PC-3 (cell line): ENCODE measurements at regions not wholly inside any gene's neighbourhood (a gene's known extent, or its start where the extent isn't known, plus 50 kb on each side); places are given as distances from the start of the nearest gene placed in this dataset.

Experiments used
- ATAC-seq: fragments of 200-7000 bp; cut with Tn5 transposase; 2 replicates; pipeline ENCODE4 v1.9.1; 2020; ENCODE audit warnings: mild to moderate bottlenecking, moderate library complexity
- BruUV-seq: library from RNA; stranded (reverse); fragments of 400-500 nt; replicated peaks from 2 replicates; lab custom pipeline; 2021; lab: Mats Ljungman, UMichigan
- CTCF ChIA-PET: fragments of 300-600 bp; sonication (Branson Sonifier 250); formaldehyde crosslinking; loops from one replicate; lab custom pipeline; 2022; ENCODE audit warnings: antibody characterized with exemption; lab: Charles Lee
- POLR2A ChIA-PET: fragments of 300-600 bp; sonication (Branson Sonifier 250); formaldehyde crosslinking; loops from one replicate; lab custom pipeline; 2022; ENCODE audit warnings: antibody characterized with exemption; ENCODE audit not compliant: unreplicated experiment; lab: Charles Lee
- DNase-seq: peaks from one replicate; pipeline ENCODE4 v3.0.0-alpha.2; 2015
- H2AFZ ChIP-seq: fragments of 300-600 bp; sonication (generic); 2 replicates; pipeline ENCODE4 v1.6.0; 2016; ENCODE audit warnings: antibody characterized with exemption, low read length
- H3F3A ChIP-seq: fragments of 300-600 bp; sonication (generic); one replicate; pipeline ENCODE4 v1.6.0; 2017; ENCODE audit warnings: antibody characterized with exemption, low read length, control low read depth, mild to moderate bottlenecking; ENCODE audit not compliant: unreplicated experiment
- H3K27ac ChIP-seq: fragments of 300-600 bp; sonication (generic); 2 replicates; pipeline ENCODE4 v1.5.1; 2016; ENCODE audit warnings: mild to moderate bottlenecking, low read length
- H3K27me3 ChIP-seq: fragments of 300-600 bp; sonication (generic); 2 replicates; pipeline ENCODE4 v1.6.1; 2016; ENCODE audit warnings: low read length, mixed read lengths
- H3K36me3 ChIP-seq: fragments of 300-600 bp; sonication (generic); 2 replicates; pipeline ENCODE4 v1.6.1; 2016; ENCODE audit warnings: low read depth, mixed run types, low read length, mixed read lengths
- H3K4me1 ChIP-seq: fragments of 300-600 bp; sonication (generic); 2 replicates; pipeline ENCODE4 v1.5.1; 2016; ENCODE audit warnings: low read length; ENCODE audit not compliant: insufficient read depth
- H3K4me2 ChIP-seq: fragments of 300-600 bp; sonication (generic); 2 replicates; pipeline ENCODE4 v1.6.0; 2016; ENCODE audit warnings: low read length
- H3K4me3 ChIP-seq: fragments of 300-600 bp; sonication (generic); 2 replicates; pipeline ENCODE4 v1.5.1; 2016; ENCODE audit warnings: mild to moderate bottlenecking, low read length, mixed read lengths
- H3K79me2 ChIP-seq: fragments of 300-600 bp; sonication (generic); 2 replicates; pipeline ENCODE4 v1.6.1; 2017; ENCODE audit warnings: low read length, mixed read lengths
- H3K9ac ChIP-seq: fragments of 300-600 bp; sonication (generic); 2 replicates; pipeline ENCODE4 v1.6.0; 2016; ENCODE audit warnings: mild to moderate bottlenecking, low read length
- H3K9me2 ChIP-seq: fragments of 300-600 bp; sonication (generic); replicated peaks from 2 replicates; pipeline ENCODE4 v1.6.1; 2016; ENCODE audit warnings: mixed run types, low read length, mixed read lengths
- H3K9me3 ChIP-seq: fragments of 300-600 bp; sonication (generic); 2 replicates; pipeline ENCODE4 v1.6.1; 2016; ENCODE audit warnings: low read length, mixed read lengths
- H4K20me1 ChIP-seq: fragments of 300-600 bp; sonication (generic); 2 replicates; pipeline ENCODE4 v1.6.1; 2016; ENCODE audit warnings: low read length, mixed read lengths
- CTCF ChIP-seq: fragments of 300-600 bp; sonication (generic); conservative IDR thresholded peaks from 2 replicates; pipeline ENCODE4 v1.5.1; 2017; ENCODE audit warnings: antibody characterized with exemption, low read depth, mild to moderate bottlenecking, low read length
- EZH2 ChIP-seq: fragments of 300-600 bp; sonication (generic); IDR thresholded peaks from one replicate; pipeline ENCODE4 v1.6.1; 2017; ENCODE audit warnings: antibody characterized with exemption, mild to moderate bottlenecking, low read length; ENCODE audit not compliant: unreplicated experiment
- EZH2phosphoT487 ChIP-seq: fragments of 300-600 bp; sonication (generic); IDR thresholded peaks from 2 replicates; pipeline ENCODE4 v1.6.1; 2018; ENCODE audit warnings: mild to moderate bottlenecking, antibody characterized with exemption, low read length, borderline replicate concordance
- intact Hi-C: fragments of 100-400 bp; cut with micrococcal nuclease; formaldehyde crosslinking; loops from 2 replicates; pipeline ENCODE4 v1.9.0; 2023

GRCh38 chr5:163574472-163575440 lies 69.3 kb downstream of the MAT2B start:
- Histone ChIP-seq H3K27me3 (peaks cover 32% of the 10 kb centered on the region; the same call in 1 of the 2 replicates), H3K27ac (no peak overlapping the region), H3K9ac (no peak overlapping the region), H2AFZ (no peak overlapping the region), H3F3A (no peaks in the 10 kb centered on the region), H3K4me1 (peaks cover 6% of the 10 kb centered on the region), H3K4me2 (no peak overlapping the region), H3K36me3 (no peaks in the 10 kb centered on the region), H3K4me3 (no peak overlapping the region), H4K20me1 (no peaks in the 10 kb centered on the region), H3K79me2 (no peaks in the 10 kb centered on the region), H3K9me3 (no peaks in the 10 kb centered on the region), H3K9me2 (no peaks in the 10 kb centered on the region)
- BruUV-seq, result no TSS peak
- ChIA-PET POLR2A (interaction anchor here (0.6 kb wide), 1 partner anchor 56 kb away, joined by 3 read pairs; no protein-coding TSS in a partner anchor), CTCF (no interaction called here)
- intact Hi-C loops, result no loop called here
- no peak for DNase-seq
- ATAC-seq, result no peak
- TF ChIP-seq EZH2phosphoT487, result no peak
- no peak for TF ChIP-seq CTCF
- no peak for TF ChIP-seq EZH2

GRCh38 chr5:163578652-163579051 lies 73.2 kb downstream of the MAT2B start:
- Histone ChIP-seq H4K20me1 (no peaks in the 10 kb centered on the region), H3F3A (no peaks in the 10 kb centered on the region), H3K9ac (no peak overlapping the region), H3K36me3 (no peaks in the 10 kb centered on the region), H3K4me3 (no peak overlapping the region), H3K9me3 (no peaks in the 10 kb centered on the region), H3K9me2 (no peaks in the 10 kb centered on the region), H3K4me1 (0 out of 2 replicates have a peak, but pooled peaks cover 4% of the 10 kb centered on the region), H3K79me2 (no peaks in the 10 kb centered on the region), H2AFZ (no peak overlapping the region), H3K4me2 (no peak overlapping the region), H3K27ac (no peak overlapping the region), H3K27me3 (peaks cover 25% of the 10 kb centered on the region; the same call in 1 of the 2 replicates)
- DNase-seq, result no peak
- no peak for TF ChIP-seq CTCF
- no peak for TF ChIP-seq EZH2phosphoT487
- no peak for TF ChIP-seq EZH2
- ChIA-PET POLR2A (no interaction called here), CTCF (interaction anchor here (0.6 kb wide), 1 partner anchor 13 kb away, joined by 3 read pairs; no protein-coding TSS in a partner anchor)
- intact Hi-C loops, result no loop called here
- BruUV-seq, result no TSS peak
- ATAC-seq, result no peak
